SK-N-SH treated with all-trans-retinoic acid at 6 μM for 48 hours (cell line): ENCODE measurements at regions not wholly inside any gene's neighbourhood (a gene's known extent, or its start where the extent isn't known, plus 50 kb on each side); places are given as distances from the start of the nearest gene placed in this dataset.

Source experiments
- ATAC-seq: fragments of 200-7000 bp; cut with Tn5 transposase; 3 replicates; pipeline ENCODE4 v1.9.1; 2020; ENCODE audit warnings: mild to moderate bottlenecking, moderate library complexity
- ARNTL ChIP-seq: fragments of 450-650 bp; formaldehyde crosslinking; IDR thresholded peaks from 2 replicates; pipeline ENCODE4 v1.5.0; 2020; ENCODE audit warnings: low read depth, mild to moderate bottlenecking, moderate library complexity, borderline replicate concordance
- BACH2 ChIP-seq: fragments of 250-450 bp; sonication (Bioruptor Pico); IDR thresholded peaks from 2 replicates; pipeline ENCODE4 v1.9.0; 2021; ENCODE audit warnings: mild to moderate bottlenecking, borderline replicate concordance
- CREB5 ChIP-seq: fragments of 250-450 bp; sonication (Bioruptor Pico); IDR thresholded peaks from 2 replicates; pipeline ENCODE4 v1.5.1; 2020; ENCODE audit warnings: low read depth, mild to moderate bottlenecking, moderate library complexity
- CSDC2 ChIP-seq: fragments of 250-450 bp; sonication (Bioruptor Pico); IDR thresholded peaks from 2 replicates; pipeline ENCODE4 v1.5.0; 2020; ENCODE audit warnings: mild to moderate bottlenecking, moderate library complexity
- CSRNP3 ChIP-seq: fragments of 250-450 bp; sonication (Bioruptor Pico); IDR thresholded peaks from 2 replicates; pipeline ENCODE4 v1.5.1; 2021; ENCODE audit warnings: mild to moderate bottlenecking, moderate library complexity
- ESRRG ChIP-seq: fragments of 250-450 bp; sonication (Bioruptor Pico); IDR thresholded peaks from 2 replicates; pipeline ENCODE4 v1.6.1; 2021; ENCODE audit warnings: mild to moderate bottlenecking
- GLIS3 ChIP-seq: fragments of 250-450 bp; sonication (Bioruptor Pico); IDR thresholded peaks from 2 replicates; pipeline ENCODE4 v1.5.0; 2020; ENCODE audit warnings: mild to moderate bottlenecking, moderate library complexity
- ISL1 ChIP-seq: fragments of 250-450 bp; sonication (Bioruptor Pico); IDR thresholded peaks from 2 replicates; pipeline ENCODE4 v2.1.2; 2022; ENCODE audit warnings: mild to moderate bottlenecking, moderate library complexity
- OSR1 ChIP-seq: fragments of 250-450 bp; sonication (Bioruptor Pico); IDR thresholded peaks from 2 replicates; pipeline ENCODE4 v1.8.0; 2022; ENCODE audit warnings: moderate library complexity, mild to moderate bottlenecking, inconsistent platforms
- PATZ1 ChIP-seq: fragments of 250-450 bp; sonication (Bioruptor Pico); IDR thresholded peaks from 2 replicates; pipeline ENCODE4 v1.8.0; 2020; ENCODE audit warnings: mild to moderate bottlenecking, moderate library complexity, borderline replicate concordance
- POU6F1 ChIP-seq: fragments of 250-450 bp; sonication (Bioruptor Pico); IDR thresholded peaks from 2 replicates; pipeline ENCODE4 v1.8.0; 2021; ENCODE audit warnings: low read depth, mild to moderate bottlenecking, moderate library complexity, borderline replicate concordance
- PPARA ChIP-seq: fragments of 250-450 bp; sonication (Bioruptor Pico); IDR thresholded peaks from 2 replicates; pipeline ENCODE4 v1.5.0; 2020; ENCODE audit warnings: mild to moderate bottlenecking, borderline replicate concordance
- RARB ChIP-seq: fragments of 250-450 bp; sonication (Bioruptor Pico); IDR thresholded peaks from 2 replicates; pipeline ENCODE4 v1.8.0; 2021; ENCODE audit warnings: mild to moderate bottlenecking, moderate library complexity
- SNAI2 ChIP-seq: fragments of 250-450 bp; sonication (Bioruptor Pico); IDR thresholded peaks from 2 replicates; pipeline ENCODE4 v1.5.0; 2020; ENCODE audit warnings: mild to moderate bottlenecking, moderate library complexity
- TCF4 ChIP-seq: fragments of 250-450 bp; sonication (Bioruptor Pico); IDR thresholded peaks from 2 replicates; pipeline ENCODE4 v1.8.0; 2021; ENCODE audit warnings: mild to moderate bottlenecking, moderate library complexity, borderline replicate concordance
- TOX ChIP-seq: fragments of 250-450 bp; sonication (Bioruptor Pico); IDR thresholded peaks from 2 replicates; pipeline ENCODE4 v1.8.0; 2021; ENCODE audit warnings: mild to moderate bottlenecking, moderate library complexity, borderline replicate concordance
- TSHZ2 ChIP-seq: fragments of 250-450 bp; sonication (Bioruptor Pico); IDR thresholded peaks from 2 replicates; pipeline ENCODE4 v1.5.0; 2020; ENCODE audit warnings: mild to moderate bottlenecking, moderate library complexity
- ZC3H10 ChIP-seq: fragments of 250-450 bp; sonication (Bioruptor Pico); IDR thresholded peaks from 2 replicates; pipeline ENCODE4 v1.5.1; 2021; ENCODE audit warnings: mild to moderate bottlenecking, moderate library complexity
- ZFP3 ChIP-seq: fragments of 250-450 bp; sonication (Bioruptor Pico); IDR thresholded peaks from 2 replicates; pipeline ENCODE4 v1.5.0; 2020; ENCODE audit warnings: mild to moderate bottlenecking, moderate library complexity
- ZFP30 ChIP-seq: fragments of 450-650 bp; formaldehyde crosslinking; IDR thresholded peaks from 2 replicates; pipeline ENCODE4 v1.5.0; 2022; ENCODE audit warnings: mild to moderate bottlenecking, moderate library complexity
- ZNF8 ChIP-seq: fragments of 450-650 bp; formaldehyde crosslinking; IDR thresholded peaks from 2 replicates; pipeline ENCODE4 v1.5.0; 2020; ENCODE audit warnings: mild to moderate bottlenecking, moderate library complexity

- no peak for TF ChIP-seq PATZ1 (CRISPR knock-in tag)
Measured at GRCh38 chr12:91383099-91383498, 200.5 kb upstream of the DCN start (continued).

GRCh38 chr12:91382081-91382543 is 199.5 kb upstream of the DCN start:
- peak; percentile 88 for ATAC-seq
- TF ChIP-seq CSDC2 (no peak), ISL1 (no peak), ESRRG (CRISPR knock-in tag) (no peak), CREB5 (CRISPR knock-in tag) (no peak), SNAI2 (CRISPR knock-in tag) (no peak), BACH2 (CRISPR knock-in tag) (no peak), POU6F1 (no peak), ARNTL (no peak), ZC3H10 (CRISPR knock-in tag) (no peak), RARB (CRISPR knock-in tag) (no peak), ZNF8 (CRISPR knock-in tag) (no peak), CSRNP3 (CRISPR knock-in tag) (no peak), PPARA (CRISPR knock-in tag) (no peak), ZFP3 (CRISPR knock-in tag) (no peak), TOX (CRISPR knock-in tag) (no peak), ZFP30 (CRISPR knock-in tag) (no peak), GLIS3 (no peak), TSHZ2 (CRISPR knock-in tag) (no peak), OSR1 (CRISPR knock-in tag) (no peak), TCF4 (CRISPR knock-in tag) (no peak)

- ATAC-seq = peak; percentile 96
- TF ChIP-seq POU6F1 (no peak), ZFP30 (CRISPR knock-in tag) (no peak), CSDC2 (no peak), TSHZ2 (CRISPR knock-in tag) (peak; percentile 27; the same call in 1 of the 2 replicates), TCF4 (CRISPR knock-in tag) (no peak; the same call in 1 of the 2 replicates)
Measured at GRCh38 chr12:91381309-91381804, 198.7 kb upstream of the DCN start.
